ENCODE measurements at regions not wholly inside any gene's neighbourhood (a gene's known extent, or its start where the extent isn't known, plus 50 kb on each side); places are given as distances from the start of the nearest gene placed in this dataset.

DNA sequence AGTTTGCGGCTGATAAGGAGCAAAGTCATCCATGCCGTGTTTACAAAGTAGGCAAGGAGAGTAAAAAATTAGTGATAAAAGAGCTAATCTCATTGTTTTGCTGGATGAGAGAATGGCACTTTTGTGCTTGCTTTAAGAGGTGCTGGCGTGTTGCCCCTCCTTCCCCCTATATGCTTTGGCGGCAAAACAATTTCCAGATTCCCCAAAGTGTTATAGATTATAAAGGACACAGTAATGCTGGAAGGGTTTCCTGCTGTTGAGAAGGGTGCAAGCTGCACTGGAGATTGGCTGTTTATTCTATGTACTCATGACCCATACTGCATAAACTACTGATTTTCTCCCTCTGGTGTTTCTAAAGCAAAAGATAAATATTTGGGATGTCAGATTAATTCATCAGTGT, 338.9 kb upstream of the MAP3K7 start:
- no peak overlapping the region for H3K4me3 ChIP-seq
- H3K27me3 ChIP-seq: no peaks in the 10 kb centered on the region
- DNase-seq (no peak), ATAC-seq (no peak), FAIRE-seq (no peak)
- WGBS, 2 donors: 18 to 23% methylated on average over 4 of the region's 4 CpGs
- H3K4me1 ChIP-seq: peaks cover 0 to 8% (median 0%) of the 10 kb centered on the region in 3 donors
- no peaks in the 10 kb centered on the region for H3K36me3 ChIP-seq
- H3K9me3 ChIP-seq: no peaks in the 10 kb centered on the region
- no peak overlapping the region for H3K27ac ChIP-seq
- intact Hi-C loops (cut with DNase I): no loop called here
- TF ChIP-seq, protein P1, sequence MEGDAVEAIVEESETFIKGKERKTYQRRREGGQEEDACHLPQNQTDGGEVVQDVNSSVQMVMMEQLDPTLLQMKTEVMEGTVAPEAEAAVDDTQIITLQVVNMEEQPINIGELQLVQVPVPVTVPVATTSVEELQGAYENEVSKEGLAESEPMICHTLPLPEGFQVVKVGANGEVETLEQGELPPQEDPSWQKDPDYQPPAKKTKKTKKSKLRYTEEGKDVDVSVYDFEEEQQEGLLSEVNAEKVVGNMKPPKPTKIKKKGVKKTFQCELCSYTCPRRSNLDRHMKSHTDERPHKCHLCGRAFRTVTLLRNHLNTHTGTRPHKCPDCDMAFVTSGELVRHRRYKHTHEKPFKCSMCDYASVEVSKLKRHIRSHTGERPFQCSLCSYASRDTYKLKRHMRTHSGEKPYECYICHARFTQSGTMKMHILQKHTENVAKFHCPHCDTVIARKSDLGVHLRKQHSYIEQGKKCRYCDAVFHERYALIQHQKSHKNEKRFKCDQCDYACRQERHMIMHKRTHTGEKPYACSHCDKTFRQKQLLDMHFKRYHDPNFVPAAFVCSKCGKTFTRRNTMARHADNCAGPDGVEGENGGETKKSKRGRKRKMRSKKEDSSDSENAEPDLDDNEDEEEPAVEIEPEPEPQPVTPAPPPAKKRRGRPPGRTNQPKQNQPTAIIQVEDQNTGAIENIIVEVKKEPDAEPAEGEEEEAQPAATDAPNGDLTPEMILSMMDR (IDR thresholded peaks at IDR 0.05): no peak

DNA sequence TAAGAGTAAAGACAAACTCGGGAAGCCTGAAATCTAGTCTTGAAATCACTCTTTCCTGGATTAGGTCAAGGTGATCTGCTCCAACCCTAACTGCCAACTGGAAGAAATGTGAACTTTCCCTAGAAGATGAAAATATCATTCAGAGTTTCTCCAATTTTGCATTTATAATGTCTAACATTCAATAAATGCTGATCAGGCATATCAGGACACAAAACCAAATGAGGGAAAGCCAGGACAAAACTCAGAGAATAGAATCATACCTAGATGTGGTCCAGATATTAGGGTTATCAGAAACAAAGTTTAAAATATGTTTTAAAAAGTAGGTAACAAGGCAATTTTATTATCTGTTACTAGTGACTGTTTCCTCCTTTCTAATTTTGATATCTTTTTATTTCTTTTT, 335.5 kb upstream of the MAP3K7 start:
- intact Hi-C loops (cut with DNase I): no loop called here

DNA sequence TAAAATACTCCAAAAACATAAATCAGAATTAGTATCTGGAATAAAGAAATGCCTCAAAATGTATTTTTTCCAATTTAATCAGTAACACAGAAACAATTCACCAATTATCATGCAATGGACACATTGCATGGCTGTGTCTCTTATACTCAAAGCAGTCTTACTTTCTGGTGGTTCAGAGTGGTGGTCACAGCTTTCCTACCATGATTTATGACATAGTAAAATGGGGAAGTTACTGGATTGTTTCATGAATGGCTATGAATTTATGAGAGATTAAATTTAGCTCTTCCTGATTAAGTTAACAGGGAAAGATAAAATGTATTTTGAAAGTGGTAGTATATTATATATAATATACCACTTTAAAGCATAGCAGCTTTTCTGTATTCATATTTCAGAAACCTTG, 331.5 kb upstream of the MAP3K7 start:
- ATAC-seq: no peak
- FAIRE-seq: no peak
- H3K9me3 ChIP-seq: no peaks in the 10 kb centered on the region

More for the DNA sequence above, 335.5 kb upstream of the MAP3K7 start:
- no peaks in the 10 kb centered on the region for H3K36me3 ChIP-seq
- H3K9me3 ChIP-seq: no peaks in the 10 kb centered on the region
- WGBS, 2 donors: 55 to 73% methylated on average over 1 of the region's 1 CpG
- FAIRE-seq (no peak), ATAC-seq (no peak), DNase-seq (no peak)
- H3K27ac ChIP-seq: no peak overlapping the region
- H3K4me3 ChIP-seq: no peak overlapping the region
- TF ChIP-seq, protein P1 (IDR thresholded peaks at IDR 0.05): no peak
- peaks cover 0 to 8% (median 0%) of the 10 kb centered on the region in 3 donors for H3K4me1 ChIP-seq
- H3K27me3 ChIP-seq: no peaks in the 10 kb centered on the region

DNA sequence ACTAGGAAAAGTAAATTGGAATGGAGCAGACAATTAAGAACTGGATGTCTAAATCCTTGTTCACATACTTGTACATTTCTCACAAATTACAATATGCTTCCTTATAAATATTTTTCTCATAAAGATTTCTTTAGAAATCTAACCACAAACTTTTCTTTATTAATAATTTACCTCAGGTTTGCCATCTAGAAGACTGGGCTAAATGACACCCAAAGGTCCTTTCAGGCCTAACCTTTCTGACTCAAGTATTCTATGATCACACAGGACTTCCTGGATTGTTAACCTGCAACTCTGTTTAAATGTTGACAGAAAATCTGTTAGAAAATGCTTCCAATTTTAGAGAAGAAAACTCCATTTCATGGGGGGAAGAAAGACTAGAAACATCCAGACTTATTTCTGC, 330.5 kb upstream of the MAP3K7 start:
- intact Hi-C loops (cut with DNase I): no loop called here
- ATAC-seq (no peak), FAIRE-seq (no peak), DNase-seq (no peak)
- Histone ChIP-seq H3K4me1 (no peaks in the 10 kb centered on the region), H3K27me3 (no peaks in the 10 kb centered on the region), H3K4me3 (no peak overlapping the region), H3K9me3 (no peaks in the 10 kb centered on the region), H3K36me3 (no peaks in the 10 kb centered on the region), H3K27ac (no peak overlapping the region)
- TF ChIP-seq, protein P1 (IDR thresholded peaks at IDR 0.05): no peak

More for the DNA sequence above, 331.5 kb upstream of the MAP3K7 start:
- Histone ChIP-seq H3K4me3 (no peak overlapping the region), H3K27ac (no peak overlapping the region), H3K36me3 (no peaks in the 10 kb centered on the region), H3K27me3 (no peaks in the 10 kb centered on the region), H3K4me1 (no peaks in the 10 kb centered on the region)
- DNase-seq: no peak
- TF ChIP-seq, protein P1 (IDR thresholded peaks at IDR 0.05): no peak
- intact Hi-C loops (cut with DNase I): no loop called here

DNA sequence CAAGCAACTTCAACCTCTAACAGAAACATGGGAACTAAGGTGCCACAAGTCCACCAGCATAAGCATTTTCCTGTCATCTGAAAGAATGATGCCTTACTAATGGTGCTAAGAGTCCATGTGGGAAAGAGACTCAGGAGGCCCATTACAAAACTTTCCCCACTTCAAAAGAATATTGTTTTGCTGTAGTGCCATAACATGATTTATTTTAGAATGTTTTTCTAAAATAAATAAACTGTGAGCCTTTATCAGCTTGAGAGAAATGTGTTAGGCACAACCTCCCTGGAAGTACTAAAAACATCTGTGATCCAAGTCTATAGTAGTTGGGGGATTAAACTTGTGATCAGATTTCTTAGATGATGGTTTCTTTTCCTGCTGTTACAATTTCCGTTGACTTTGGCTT, 330.1 kb upstream of the MAP3K7 start:
- H3K4me1 ChIP-seq: no peaks in the 10 kb centered on the region
- TF ChIP-seq, protein P1 (IDR thresholded peaks at IDR 0.05): no peak
- no peak overlapping the region for H3K27ac ChIP-seq
- DNase-seq: no peak
- intact Hi-C loops (cut with DNase I): no loop called here
- H3K4me3 ChIP-seq: no peak overlapping the region
- no peaks in the 10 kb centered on the region for H3K27me3 ChIP-seq
- WGBS, 2 donors: 22 to 23% methylated on average over 1 of the region's 1 CpG
- no peak for FAIRE-seq
- H3K36me3 ChIP-seq: no peaks in the 10 kb centered on the region
- no peaks in the 10 kb centered on the region for H3K9me3 ChIP-seq
- ATAC-seq: no peak
